MM.1S (cell line): ENCODE measurements at regions not wholly inside any gene's neighbourhood (a gene's known extent, or its start where the extent isn't known, plus 50 kb on each side); places are given as distances from the start of the nearest gene placed in this dataset.

Experiments used
- CTCF ChIP-seq: fragments of 300-600 bp; sonication (generic); IDR thresholded peaks from 2 replicates; pipeline ENCODE4 v1.5.1; 2016; ENCODE audit warnings: antibody characterized with exemption, low read length, mixed read lengths
- EZH2 ChIP-seq: fragments of 300-600 bp; sonication (generic); optimal IDR thresholded peaks from 2 replicates; pipeline ENCODE3; 2017; ENCODE audit warnings: low read depth, mild to moderate bottlenecking, antibody characterized with exemption, low read length, mixed read lengths

- TF ChIP-seq CTCF: peak; percentile 50
- no peak for TF ChIP-seq EZH2
Measured at GRCh38 chr13:61286148-61286745, 129.4 kb downstream of the PCDH20 start.
